Natural killer cell (primary cell): ENCODE measurements at regions not wholly inside any gene's neighbourhood (a gene's known extent, or its start where the extent isn't known, plus 50 kb on each side); places are given as distances from the start of the nearest gene placed in this dataset.

ENCODE experiments used
- ATAC-seq, 3 donors: fragments of 150-1000 bp in 2 of 3; fragments of 200-7000 bp in 1 of 3; cut with Tn5 transposase; 1 replicate in 1 of 3; 2 replicates in 2 of 3; pipeline ENCODE4 v1.10.0; 2021; ENCODE audit warnings: mild to moderate bottlenecking in 2 of 3, moderate library complexity in 2 of 3
- DNase-seq, 2 donors: peaks; one replicate each; pipeline versions ENCODE4 v3.0.0 to v3.0.0-alpha.2; 2013 to 2021; ENCODE audit warnings: mixed read lengths in 1 of 2
- H3K27ac ChIP-seq: one replicate; pipeline ENCODE4 v1.5.1; 2013; ENCODE audit warnings: mild to moderate bottlenecking, low read length
- H3K27me3 ChIP-seq: one replicate; pipeline ENCODE4 v1.6.1; 2013; ENCODE audit warnings: low read length; ENCODE audit not compliant: control insufficient read depth, insufficient read depth
- H3K36me3 ChIP-seq: one replicate; pipeline ENCODE4 v1.6.1; 2013; ENCODE audit warnings: low read length; ENCODE audit not compliant: control insufficient read depth, insufficient read depth
- H3K4me1 ChIP-seq: one replicate; pipeline ENCODE4 v1.6.1; 2013; ENCODE audit warnings: low read length; ENCODE audit not compliant: control insufficient read depth, insufficient read depth
- H3K4me3 ChIP-seq: one replicate; pipeline ENCODE4 v1.5.1; 2013; ENCODE audit warnings: low read length
- H3K9me3 ChIP-seq: one replicate; pipeline ENCODE4 v1.6.1; 2013; ENCODE audit warnings: low read length; ENCODE audit not compliant: control insufficient read depth, insufficient read depth
- H3K27ac Mint-ChIP-seq, 2 donors: one replicate each; pipeline ENCODE4 v1.8.0; 2022; ENCODE audit warnings: mild to moderate bottlenecking in 2 of 2, mixed read lengths in 2 of 2, moderate library complexity in 1 of 2
- H3K27me3 Mint-ChIP-seq, 2 donors: one replicate each; pipeline ENCODE4 v1.8.0; 2022; ENCODE audit warnings: low read depth in 2 of 2, mixed read lengths in 2 of 2
- H3K36me3 Mint-ChIP-seq: one replicate; pipeline ENCODE4 v1.8.0; 2022; ENCODE audit warnings: mixed read lengths
- H3K4me1 Mint-ChIP-seq, 2 donors: one replicate each; pipeline ENCODE4 v1.8.0; 2022; ENCODE audit warnings: mixed read lengths in 2 of 2
- H3K4me3 Mint-ChIP-seq: one replicate; pipeline ENCODE4 v1.8.0; 2022; ENCODE audit warnings: mild to moderate bottlenecking, moderate library complexity, mixed read lengths
- H3K9me3 Mint-ChIP-seq, 2 donors: one replicate each; pipeline ENCODE4 v1.8.0; 2022; ENCODE audit warnings: mixed read lengths in 2 of 2
- CTCF ChIP-seq: fragments of 200-600 bp; IDR thresholded peaks from one replicate; pipeline ENCODE4 v1.8.0; 2022; ENCODE audit warnings: antibody characterized with exemption
- WGBS: methylation state at CpG from one replicate; pipeline ENCODE4 v1.1.7; 2013; ENCODE audit warnings: missing lambda C conversion rate; ENCODE audit not compliant: insufficient coverage; 5-methylcytosine and 5-hydroxymethylcytosine counted together
- intact Hi-C: fragments of 100-400 bp; cut with micrococcal nuclease; formaldehyde crosslinking; loops from one replicate; pipeline ENCODE4 v1.14.2; 2022

- ATAC-seq (no peak), DNase-seq (no peak)
- Histone ChIP-seq H3K27me3 (no peaks in the 10 kb centered on the region), H3K9me3 (no peaks in the 10 kb centered on the region), H3K36me3 (no peaks in the 10 kb centered on the region), H3K4me1 (no peaks in the 10 kb centered on the region), H3K27ac (no peak overlapping the region), H3K4me3 (no peak overlapping the region)
- H3K27ac Mint-ChIP-seq, result no peak overlapping the region
- intact Hi-C loops, result no loop called here
- H3K9me3 Mint-ChIP-seq, result peaks cover 2% of the 10 kb centered on the region in 2 donors
- H3K4me3 Mint-ChIP-seq, result no peak overlapping the region
- 94% methylated on average over 5 of the region's 5 CpGs for WGBS
- no peak for TF ChIP-seq CTCF
- H3K27me3 Mint-ChIP-seq, result no peaks in the 10 kb centered on the region
- no peaks in the 10 kb centered on the region for H3K4me1 Mint-ChIP-seq
- H3K36me3 Mint-ChIP-seq, result no peaks in the 10 kb centered on the region
These were observed 235.0 kb downstream of the PTGER3 start for GRCh38 chr1:70812442-70813109.

- Mint-ChIP-seq H3K27me3 (no peaks in the 10 kb centered on the region), H3K36me3 (no peaks in the 10 kb centered on the region), H3K4me1 (no peaks in the 10 kb centered on the region), H3K9me3 (peaks cover 2% of the 10 kb centered on the region in 2 donors), H3K27ac (no peak overlapping the region), H3K4me3 (no peak overlapping the region)
- Histone ChIP-seq H3K36me3 (no peaks in the 10 kb centered on the region), H3K27me3 (no peaks in the 10 kb centered on the region), H3K4me3 (no peak overlapping the region), H3K9me3 (no peaks in the 10 kb centered on the region), H3K27ac (no peak overlapping the region), H3K4me1 (no peaks in the 10 kb centered on the region)
- intact Hi-C loops, result no loop called here
- DNase-seq (no peak), ATAC-seq (no peak)
- no peak for TF ChIP-seq CTCF
- 91% methylated on average over 1 of the region's 2 CpGs for WGBS
These were observed 229.2 kb downstream of the PTGER3 start for GRCh38 chr1:70818401-70818800.

GRCh38 chr1:70819231-70819630 lies 228.4 kb downstream of the PTGER3 start:
- H3K36me3 Mint-ChIP-seq, result no peaks in the 10 kb centered on the region
- 87% methylated on average over 2 of the region's 2 CpGs for WGBS
- intact Hi-C loops, result no loop called here
- no peaks in the 10 kb centered on the region for H3K9me3 Mint-ChIP-seq
- Histone ChIP-seq H3K36me3 (no peaks in the 10 kb centered on the region), H3K9me3 (no peaks in the 10 kb centered on the region), H3K27ac (no peak overlapping the region), H3K27me3 (no peaks in the 10 kb centered on the region), H3K4me1 (no peaks in the 10 kb centered on the region), H3K4me3 (no peak overlapping the region)
- H3K4me1 Mint-ChIP-seq, result no peaks in the 10 kb centered on the region
- no peak overlapping the region for H3K27ac Mint-ChIP-seq
- H3K27me3 Mint-ChIP-seq, result no peaks in the 10 kb centered on the region
- no peak overlapping the region for H3K4me3 Mint-ChIP-seq
- ATAC-seq, result no peak
- no peak for DNase-seq
- no peak for TF ChIP-seq CTCF

- intact Hi-C loops, result no loop called here
- H3K4me1 Mint-ChIP-seq, result no peaks in the 10 kb centered on the region
- H3K27me3 Mint-ChIP-seq, result peaks cover 0 to 3% of the 10 kb centered on the region in 2 donors
- no peak overlapping the region for H3K27ac ChIP-seq
- ATAC-seq, result no peak
- no peaks in the 10 kb centered on the region for H3K9me3 Mint-ChIP-seq
- H3K4me3 ChIP-seq, result no peak overlapping the region
- H3K9me3 ChIP-seq, result no peaks in the 10 kb centered on the region
- H3K4me1 ChIP-seq, result no peaks in the 10 kb centered on the region
- no peak overlapping the region for H3K4me3 Mint-ChIP-seq
- TF ChIP-seq CTCF, result no peak
- peaks cover 2% of the 10 kb centered on the region for H3K36me3 Mint-ChIP-seq
- no peak for DNase-seq
- H3K27ac Mint-ChIP-seq, result no peak overlapping the region
- no peaks in the 10 kb centered on the region for H3K36me3 ChIP-seq
- no peaks in the 10 kb centered on the region for H3K27me3 ChIP-seq
These were observed 227.8 kb downstream of the PTGER3 start for GRCh38 chr1:70819785-70820184.
